MG63 (cell line): ENCODE measurements at regions not wholly inside any gene's neighbourhood (a gene's known extent, or its start where the extent isn't known, plus 50 kb on each side); places are given as distances from the start of the nearest gene placed in this dataset.
"Not testable (repeated sequence)": the region's sequence is repeated elsewhere in the genome, so short reads cannot be mapped to it uniquely, and the experiment has no call there.

ENCODE experiments used
- DNase-seq: peaks from one replicate; pipeline ENCODE4 v3.0.0-alpha.2; 2020
- H3K27me3 ChIP-seq: fragments of 250-450 bp; sonication (Bioruptor Pico); 2 replicates; pipeline ENCODE4 v1.5.1; 2020; ENCODE audit warnings: mild to moderate bottlenecking, moderate library complexity
- H3K36me3 ChIP-seq: fragments of 250-450 bp; sonication (Bioruptor Pico); 2 replicates; pipeline ENCODE4 v1.5.1; 2020; ENCODE audit warnings: mild to moderate bottlenecking, moderate library complexity
- H3K4me3 ChIP-seq: fragments of 250-450 bp; sonication (Bioruptor Pico); 2 replicates; pipeline ENCODE4 v1.5.1; 2020; ENCODE audit warnings: mild to moderate bottlenecking, moderate library complexity
- H3K9me3 ChIP-seq: fragments of 250-450 bp; sonication (Bioruptor Pico); 2 replicates; pipeline ENCODE4 v1.5.1; 2020; ENCODE audit warnings: mild to moderate bottlenecking, moderate library complexity

DNA sequence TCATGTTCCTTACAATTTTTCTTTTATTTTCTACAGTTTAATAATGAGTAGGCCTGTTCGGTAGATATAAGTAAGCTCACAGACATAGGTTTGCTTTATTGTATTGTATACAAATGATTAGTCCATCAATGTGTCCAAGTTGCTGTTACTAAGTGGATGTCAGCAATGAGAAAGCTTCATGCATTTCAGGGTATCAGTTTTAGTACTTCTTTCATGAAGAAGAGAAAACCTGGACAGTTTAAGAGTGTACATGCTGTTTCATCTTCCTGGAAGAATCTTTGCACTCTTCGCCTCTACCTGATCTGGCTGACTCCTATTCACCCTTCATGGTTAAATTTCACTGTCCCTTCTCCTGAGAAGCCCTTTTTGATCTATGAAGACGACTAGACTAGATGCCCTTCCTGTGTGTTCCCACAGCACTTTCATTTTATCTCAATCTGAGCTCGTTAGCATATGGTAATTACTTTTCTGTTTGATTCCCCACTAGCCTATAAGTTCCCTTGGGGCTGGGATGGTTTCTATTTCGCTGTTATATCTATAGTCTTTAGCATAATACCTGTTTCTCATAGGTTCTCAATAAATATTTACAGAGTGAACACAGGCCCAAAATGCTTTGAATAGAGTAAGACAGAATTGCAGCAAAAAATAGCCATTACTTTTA is 70.7 kb downstream of the CETN3 start:
- Histone ChIP-seq H3K4me3 (no peak overlapping the region), H3K9me3 (no peaks in the 10 kb centered on the region), H3K27me3 (no peaks in the 10 kb centered on the region), H3K36me3 (no peaks in the 10 kb centered on the region)
- no peak for DNase-seq

DNA sequence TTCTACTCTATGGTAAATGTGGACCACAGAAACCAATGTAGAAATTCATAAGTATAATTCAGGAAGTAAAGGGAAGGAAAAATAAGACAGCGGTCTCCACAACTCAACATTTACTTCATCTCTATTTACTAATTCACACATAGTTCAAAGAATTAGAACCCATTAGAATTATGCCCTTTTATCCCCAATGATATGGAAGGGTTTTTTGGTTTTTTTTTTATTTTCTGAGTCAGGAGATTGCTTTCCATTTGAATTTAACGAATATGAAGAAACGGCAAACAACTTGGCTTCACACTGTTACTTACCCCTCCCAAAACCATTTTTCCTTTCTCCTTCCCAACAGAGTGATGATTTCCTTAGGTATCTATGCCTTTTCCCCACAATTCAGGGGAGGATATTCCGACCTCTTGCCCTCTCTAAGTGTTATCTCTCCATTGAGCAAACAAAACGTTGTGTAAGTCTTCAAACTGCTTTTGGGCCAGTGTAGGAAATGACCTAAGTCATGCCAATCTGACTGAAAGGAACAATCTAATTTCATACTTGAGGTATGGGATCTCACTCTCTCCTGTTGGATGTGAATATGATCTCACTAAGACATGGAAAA is 72.0 kb downstream of the CETN3 start:
- H3K4me3 ChIP-seq, result no peak overlapping the region
- H3K27me3 ChIP-seq, result no peaks in the 10 kb centered on the region
- no peaks in the 10 kb centered on the region for H3K9me3 ChIP-seq
- DNase-seq, result no peak
- H3K36me3 ChIP-seq, result no peaks in the 10 kb centered on the region

DNA sequence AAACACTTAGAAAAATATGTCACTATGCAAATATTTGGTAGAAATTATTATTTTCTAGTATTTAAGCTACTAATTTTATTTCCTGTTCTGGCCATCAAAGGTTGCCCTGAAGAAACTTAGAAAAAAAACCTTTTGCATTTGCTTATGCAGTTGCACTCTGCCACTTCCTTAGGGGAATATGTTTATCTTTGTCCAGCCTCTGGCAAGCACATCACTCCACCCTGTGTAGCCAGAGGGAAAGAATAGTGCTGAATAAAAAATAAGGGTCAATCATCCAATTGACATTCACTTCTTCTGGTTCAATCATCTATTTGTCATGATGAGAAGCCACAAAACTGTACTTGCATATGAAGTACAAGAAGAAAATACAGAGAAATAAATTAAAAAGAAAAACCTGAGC is 72.8 kb downstream of the CETN3 start:
- Histone ChIP-seq H3K36me3 (no peaks in the 10 kb centered on the region), H3K27me3 (no peaks in the 10 kb centered on the region), H3K4me3 (no peak overlapping the region), H3K9me3 (no peaks in the 10 kb centered on the region)
- DNase-seq, result no peak

DNA sequence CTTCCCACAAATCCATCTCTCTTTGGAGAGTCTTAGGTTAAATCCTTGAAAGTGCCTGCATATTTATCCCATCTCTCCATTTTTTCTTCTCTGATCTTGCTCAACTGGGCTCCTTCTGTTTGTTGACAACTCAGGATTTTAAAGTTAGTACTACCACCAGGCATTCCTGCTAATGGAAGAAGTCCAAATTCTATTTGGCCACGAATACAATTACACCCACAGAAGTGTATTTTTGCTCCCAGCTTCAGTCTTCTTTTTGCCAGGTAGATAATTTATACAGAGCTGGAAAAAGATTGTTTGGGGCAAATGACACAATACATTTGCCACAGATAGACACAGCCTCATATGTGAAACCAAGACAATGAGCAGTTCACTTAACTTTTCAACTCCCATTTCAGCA is 74.8 kb downstream of the CETN3 start:
- Histone ChIP-seq H3K36me3 (no peaks in the 10 kb centered on the region), H3K9me3 (no peaks in the 10 kb centered on the region), H3K4me3 (no peak overlapping the region), H3K27me3 (no peaks in the 10 kb centered on the region)
- DNase-seq, result no peak

DNA sequence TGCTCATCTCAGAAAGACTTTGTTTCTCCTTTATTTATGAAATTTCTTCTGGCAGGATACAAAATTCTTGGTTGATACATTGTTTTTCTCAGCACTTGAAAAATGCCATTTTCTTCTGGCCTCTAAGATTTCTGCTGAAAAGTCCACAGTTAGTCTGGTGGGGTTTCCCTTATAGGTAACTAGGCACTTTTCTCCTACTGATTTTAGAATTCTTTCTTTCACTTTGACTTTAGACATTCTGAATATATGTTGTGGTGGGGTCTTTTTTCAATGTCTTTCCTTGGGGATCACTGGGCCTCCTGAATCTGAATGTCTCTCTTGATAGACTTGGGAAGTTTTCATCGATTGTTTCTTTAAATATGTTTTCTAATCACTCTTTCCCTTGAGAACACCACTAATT is 79.6 kb downstream of the CETN3 start:
- Histone ChIP-seq H3K27me3 (no peaks in the 10 kb centered on the region), H3K36me3 (no peaks in the 10 kb centered on the region), H3K9me3 (no peaks in the 10 kb centered on the region), H3K4me3 (no peak overlapping the region)
- no peak for DNase-seq

DNA sequence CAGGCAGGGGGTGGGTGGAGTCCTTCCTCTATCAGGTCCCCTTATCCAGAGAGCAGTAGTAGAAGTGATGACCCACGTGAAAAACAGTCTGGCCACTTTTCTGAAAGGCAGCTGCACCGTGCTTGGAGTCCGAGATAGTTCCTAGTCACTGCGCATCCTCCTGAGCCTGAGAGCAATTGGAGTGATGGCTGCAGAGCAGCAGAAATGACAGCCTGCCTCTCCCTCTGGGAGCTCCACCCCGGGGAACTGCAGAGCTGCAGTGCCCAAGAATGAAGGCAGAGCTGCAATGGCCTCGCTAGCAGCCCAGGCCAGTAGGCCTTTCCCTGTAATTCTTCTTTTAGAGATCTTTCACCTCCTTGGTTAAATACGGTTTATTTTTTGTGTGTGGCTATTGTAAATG is 82.6 kb downstream of the CETN3 start:
- H3K36me3 ChIP-seq, result no peaks in the 10 kb centered on the region
- H3K27me3 ChIP-seq, result no peaks in the 10 kb centered on the region
- no peak for DNase-seq
- no peak overlapping the region for H3K4me3 ChIP-seq
- H3K9me3 ChIP-seq, result no peaks in the 10 kb centered on the region

DNA sequence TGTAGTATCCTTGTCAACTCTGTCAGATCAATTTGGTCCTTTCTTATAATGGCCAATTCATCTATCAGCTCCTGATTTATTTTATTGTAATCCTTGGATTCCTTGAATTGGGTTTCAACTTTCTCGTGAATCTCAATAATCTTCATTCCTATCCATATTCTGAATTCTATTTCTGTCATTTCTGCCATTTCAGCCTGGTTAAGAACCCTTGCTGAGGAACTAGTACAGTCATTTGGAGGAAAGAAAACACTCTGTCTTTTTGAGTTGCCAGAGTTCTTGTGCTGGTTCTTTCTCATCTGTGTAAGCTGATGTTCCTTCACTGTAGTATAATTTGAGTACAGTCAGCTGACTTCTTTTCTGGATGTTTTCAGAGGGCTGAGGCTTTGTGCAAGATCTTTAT is 84.5 kb downstream of the CETN3 start:
- no peaks in the 10 kb centered on the region for H3K27me3 ChIP-seq
- H3K4me3 ChIP-seq, result no peak overlapping the region
- H3K36me3 ChIP-seq, result no peaks in the 10 kb centered on the region
- DNase-seq, result no peak
- peaks cover 5% of the 10 kb centered on the region for H3K9me3 ChIP-seq

DNA sequence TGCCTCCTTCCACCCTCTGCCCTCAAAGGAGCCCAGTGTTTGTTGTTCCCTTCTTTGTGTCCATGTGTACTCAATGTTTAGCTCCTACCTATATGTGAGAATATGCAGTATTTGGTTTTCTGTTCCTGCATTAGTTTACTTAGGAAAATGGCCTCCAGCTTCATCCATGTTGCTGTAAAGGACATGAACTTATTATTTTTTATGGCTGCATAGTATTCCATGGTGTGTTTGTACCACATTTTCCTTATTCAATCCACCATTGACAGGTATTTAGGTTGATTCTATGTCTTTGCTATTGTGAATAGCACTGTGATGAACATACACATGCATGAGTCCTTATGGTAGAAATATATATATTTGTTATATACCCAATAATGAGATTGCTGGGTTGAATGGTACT is 89.2 kb downstream of the CETN3 start:
- DNase-seq, H3K9me3 ChIP-seq, H3K27me3 ChIP-seq, H3K36me3 ChIP-seq, H3K4me3 ChIP-seq: not testable (repeated sequence)

DNA sequence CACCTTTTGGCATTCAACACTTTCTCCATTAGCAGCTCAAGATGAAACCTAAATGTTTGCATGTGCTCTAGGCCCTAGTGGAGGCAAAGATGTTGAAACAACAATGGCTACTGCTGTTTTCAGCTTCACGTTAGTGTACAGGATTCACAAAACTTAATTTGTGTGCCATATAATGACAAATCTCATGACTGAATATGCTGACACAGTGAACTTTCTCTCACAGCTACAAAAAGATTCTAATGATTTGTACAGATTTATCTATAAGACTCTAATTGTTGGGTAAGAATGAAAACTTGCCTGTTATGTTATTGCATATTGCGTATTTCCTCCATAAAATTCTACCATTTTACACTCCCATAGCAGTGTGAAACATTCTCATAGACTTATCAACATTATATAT is 97.5 kb downstream of the CETN3 start:
- no peak for DNase-seq
- Histone ChIP-seq H3K4me3 (no peak overlapping the region), H3K27me3 (no peaks in the 10 kb centered on the region), H3K9me3 (no peaks in the 10 kb centered on the region), H3K36me3 (no peaks in the 10 kb centered on the region)

DNA sequence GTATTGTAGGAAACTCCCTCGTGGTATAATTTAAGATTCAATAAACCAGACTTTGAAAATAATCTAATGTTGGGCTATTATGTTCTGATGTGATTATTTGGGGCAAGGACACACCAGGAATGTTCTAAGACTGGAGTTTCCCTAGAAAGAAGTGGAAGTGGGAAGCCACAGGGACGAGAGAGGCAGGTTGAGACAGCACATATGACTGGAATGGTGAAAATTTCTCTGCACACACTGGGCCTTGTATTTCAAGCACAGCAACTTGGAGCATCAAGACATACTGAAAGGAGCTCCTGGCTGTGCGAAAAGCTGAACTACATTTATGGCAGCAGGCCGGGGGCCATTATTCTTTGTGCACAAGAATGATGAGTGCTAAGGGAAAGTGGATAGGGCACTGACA is 98.2 kb downstream of the CETN3 start:
- no peak for DNase-seq
- no peaks in the 10 kb centered on the region for H3K27me3 ChIP-seq
- H3K4me3 ChIP-seq, result no peak overlapping the region
- no peaks in the 10 kb centered on the region for H3K9me3 ChIP-seq
- no peaks in the 10 kb centered on the region for H3K36me3 ChIP-seq

DNA sequence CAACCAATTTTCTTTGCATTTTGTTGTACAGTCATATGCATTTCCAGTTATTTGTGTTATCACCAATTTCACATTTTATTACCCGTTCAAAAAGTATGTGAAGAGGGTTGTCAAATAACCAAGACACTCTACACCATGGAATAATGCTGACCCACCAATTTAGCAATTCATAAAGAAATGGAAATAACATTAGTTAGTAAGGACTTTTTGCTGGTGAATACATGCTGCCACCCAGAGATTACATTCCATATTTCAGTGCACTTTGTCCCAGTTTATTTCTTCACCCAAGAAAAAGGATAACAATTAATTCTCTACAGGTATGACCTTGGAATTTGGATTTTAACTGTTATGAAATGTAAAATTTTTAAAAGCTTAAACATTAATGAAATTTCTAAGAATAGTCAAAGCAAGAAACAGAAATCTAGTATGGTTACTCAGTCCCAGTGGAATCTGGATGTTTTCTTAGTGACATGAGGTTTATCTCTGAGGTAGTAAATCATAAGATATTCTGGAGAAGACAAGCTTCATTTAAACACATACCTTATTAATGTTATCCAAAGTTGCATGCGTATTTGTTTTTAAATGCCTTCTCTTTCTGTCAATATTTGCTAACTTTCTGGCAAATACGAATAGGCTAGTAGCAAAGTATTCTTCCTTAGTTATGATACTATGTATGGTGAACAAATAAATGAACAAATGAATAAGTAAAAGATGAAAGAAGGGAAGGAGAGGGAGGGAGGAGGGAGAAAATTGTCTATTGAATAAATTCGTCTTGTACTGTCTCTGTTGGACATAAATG is 100.6 kb downstream of the CETN3 start:
- H3K27me3 ChIP-seq, result no peaks in the 10 kb centered on the region
- no peaks in the 10 kb centered on the region for H3K9me3 ChIP-seq
- DNase-seq, result no peak
- H3K36me3 ChIP-seq, result no peaks in the 10 kb centered on the region
- H3K4me3 ChIP-seq, result no peak overlapping the region

DNA sequence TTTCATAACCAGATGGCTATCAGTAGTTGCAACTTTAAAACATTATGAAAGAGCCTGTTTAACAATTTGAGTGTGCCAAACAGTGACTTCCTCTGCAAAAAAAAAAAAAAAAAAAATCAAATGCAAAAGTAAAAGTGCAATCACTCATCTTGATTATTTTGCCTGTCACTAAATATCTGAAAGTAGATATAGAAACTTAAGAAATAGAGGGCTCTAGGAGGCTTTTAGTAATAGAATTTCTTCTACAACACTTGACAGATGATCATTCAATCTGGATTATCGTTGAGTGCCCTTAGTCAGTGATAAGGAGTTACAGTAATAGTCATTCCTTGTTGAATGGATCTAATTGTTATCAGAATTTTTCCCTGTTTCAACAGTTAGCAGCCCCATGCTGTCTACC is 101.8 kb downstream of the CETN3 start:
- DNase-seq, result no peak
- Histone ChIP-seq H3K27me3 (no peaks in the 10 kb centered on the region), H3K9me3 (no peaks in the 10 kb centered on the region), H3K36me3 (no peaks in the 10 kb centered on the region), H3K4me3 (no peak overlapping the region)

DNA sequence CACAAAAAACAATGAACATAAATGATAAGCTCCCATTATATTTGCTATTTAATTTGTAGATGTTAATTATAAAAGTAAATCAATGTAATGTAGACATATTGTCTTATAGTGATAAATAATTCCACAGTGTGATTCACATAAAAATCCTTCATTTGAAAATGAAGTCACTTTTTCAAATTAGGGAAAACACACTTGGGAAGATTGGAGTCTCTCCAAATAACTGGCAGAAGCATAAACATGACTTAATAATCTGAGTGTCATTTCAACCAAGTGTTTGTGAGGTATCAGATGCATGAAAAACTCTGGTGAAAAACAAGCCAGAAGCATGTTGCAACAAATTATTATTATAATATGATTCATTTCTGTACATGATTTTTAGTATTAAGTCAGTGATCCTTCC is 102.2 kb downstream of the CETN3 start:
- H3K27me3 ChIP-seq, result no peaks in the 10 kb centered on the region
- H3K36me3 ChIP-seq, result no peaks in the 10 kb centered on the region
- no peak for DNase-seq
- H3K9me3 ChIP-seq, result no peaks in the 10 kb centered on the region
- H3K4me3 ChIP-seq, result no peak overlapping the region

DNA sequence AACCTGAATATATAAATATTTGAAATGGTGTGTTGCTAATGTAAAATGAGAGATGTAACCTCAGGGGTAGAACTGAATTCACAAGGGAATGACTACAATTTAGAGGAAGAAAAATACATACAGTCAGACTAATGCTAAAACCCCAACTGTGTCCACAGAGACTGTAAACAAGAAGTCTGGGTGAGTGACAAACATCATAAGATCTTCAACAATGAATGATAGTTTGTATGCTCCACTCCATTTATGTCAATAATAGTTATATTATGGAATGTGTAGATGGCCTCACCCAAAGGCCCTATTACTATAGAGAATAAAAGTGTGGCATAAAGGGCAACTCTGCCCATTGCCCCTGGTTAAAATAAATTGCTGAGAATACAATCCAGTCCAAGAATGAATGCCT is 102.9 kb downstream of the CETN3 start:
- Histone ChIP-seq H3K4me3 (no peak overlapping the region), H3K36me3 (no peaks in the 10 kb centered on the region), H3K27me3 (no peaks in the 10 kb centered on the region), H3K9me3 (no peaks in the 10 kb centered on the region)
- no peak for DNase-seq

DNA sequence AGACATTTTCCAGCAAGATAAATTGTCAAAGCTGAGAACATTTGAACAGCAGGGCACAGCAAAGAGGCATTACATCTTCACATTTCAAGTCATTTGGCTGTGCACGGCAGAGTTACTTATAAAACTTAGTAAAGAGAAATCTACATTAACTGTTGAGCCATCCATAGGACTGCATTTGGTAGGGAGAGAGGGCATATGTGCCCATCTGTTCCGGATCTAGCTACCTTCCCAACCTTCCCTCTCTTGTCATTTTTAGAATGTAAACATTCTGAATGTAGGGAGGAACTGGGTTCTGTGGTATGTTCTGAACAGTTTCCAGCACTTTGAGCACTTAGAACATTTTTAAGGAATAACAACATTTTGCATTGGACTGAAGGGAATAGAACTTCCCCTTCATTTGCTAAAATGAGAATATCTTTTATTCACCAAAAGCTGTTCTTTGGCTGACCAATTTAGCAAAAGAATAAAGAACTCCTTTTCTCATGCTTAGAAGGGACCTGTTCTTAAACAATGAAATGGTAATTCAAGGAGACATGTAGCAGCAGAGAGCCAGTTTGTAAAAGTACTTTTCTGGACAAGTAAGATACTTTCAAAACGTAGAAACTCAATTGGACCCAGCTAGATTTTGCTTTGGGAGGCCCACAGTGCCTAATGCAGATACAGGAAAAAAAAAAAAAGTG is 104.4 kb downstream of the CETN3 start:
- H3K27me3 ChIP-seq, result no peaks in the 10 kb centered on the region
- DNase-seq, result no peak
- no peak overlapping the region for H3K4me3 ChIP-seq
- H3K9me3 ChIP-seq, result no peaks in the 10 kb centered on the region
- no peaks in the 10 kb centered on the region for H3K36me3 ChIP-seq

DNA sequence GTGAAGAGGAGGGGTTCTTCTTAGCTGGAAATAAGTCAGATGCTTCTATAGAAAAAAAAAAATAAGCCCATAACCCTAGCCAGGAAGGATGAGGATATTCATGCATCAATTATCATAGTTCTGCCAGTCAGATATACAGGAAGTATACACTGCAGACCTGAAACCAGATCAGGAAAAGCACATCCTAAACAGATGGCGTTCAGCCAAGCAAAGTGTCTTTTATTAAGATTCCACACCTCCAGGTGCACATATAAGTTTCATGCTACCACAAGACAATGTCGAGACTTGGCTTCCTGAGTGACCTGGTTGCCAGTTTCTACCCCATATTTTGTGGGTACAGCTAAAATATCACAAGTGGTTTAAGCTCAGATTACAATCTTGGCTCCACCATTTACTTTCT is 108.3 kb downstream of the CETN3 start:
- Histone ChIP-seq H3K9me3 (no peaks in the 10 kb centered on the region), H3K36me3 (no peaks in the 10 kb centered on the region), H3K27me3 (no peaks in the 10 kb centered on the region), H3K4me3 (no peak overlapping the region)
- no peak for DNase-seq

DNA sequence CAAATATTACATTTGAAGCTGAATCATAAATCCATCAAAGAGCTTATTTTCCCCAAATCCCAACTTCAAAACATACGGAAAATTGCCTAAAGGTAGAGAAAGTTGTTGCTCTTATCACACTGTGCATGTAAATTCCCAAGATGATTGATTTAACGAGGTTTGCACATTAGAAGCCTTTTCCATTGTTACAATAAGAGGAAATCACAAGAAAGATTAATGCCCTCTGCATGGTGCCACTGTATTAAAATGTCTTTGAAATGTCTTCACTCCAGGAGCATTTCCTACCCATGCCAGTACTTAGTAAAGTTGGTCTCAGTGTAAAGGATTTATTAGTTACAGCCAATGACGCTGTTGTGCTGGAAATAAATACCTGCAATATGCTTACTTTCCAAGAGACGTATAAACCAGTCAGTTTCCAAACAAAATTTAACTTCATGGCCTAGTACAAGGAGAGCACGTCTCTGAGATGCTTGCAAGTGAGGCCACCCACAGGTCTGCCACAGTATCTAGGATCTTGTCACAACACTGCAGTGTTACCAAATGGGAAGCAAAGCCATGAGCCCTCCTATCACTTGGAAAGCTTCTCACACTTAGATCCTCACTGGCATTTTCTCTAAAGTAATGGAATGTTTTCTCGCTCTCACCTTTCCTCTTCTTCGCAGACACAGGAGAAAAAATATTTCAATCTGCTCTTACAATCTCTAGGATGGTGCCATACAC is 112.4 kb downstream of the CETN3 start:
- DNase-seq, result no peak
- Histone ChIP-seq H3K4me3 (no peak overlapping the region), H3K9me3 (no peaks in the 10 kb centered on the region), H3K27me3 (no peaks in the 10 kb centered on the region), H3K36me3 (no peaks in the 10 kb centered on the region)
